KG1 (cell line): ENCODE measurements at regions not wholly inside any gene's neighbourhood (a gene's known extent, or its start where the extent isn't known, plus 50 kb on each side); places are given as distances from the start of the nearest gene placed in this dataset.

Source experiments
- DNase-seq: peaks from one replicate; lab custom pipeline; 2025; lab: John Stamatoyannopoulos, UW

- no peak for DNase-seq
Observed at GRCh38 chr7:17485368-17485767, 186.9 kb downstream of the AHR start.

- DNase-seq, result no peak
Observed at GRCh38 chr7:17485904-17486303, 187.5 kb downstream of the AHR start.

- no peak for DNase-seq
Observed at GRCh38 chr7:17486835-17487234, 188.4 kb downstream of the AHR start.

GRCh38 chr7:17487343-17487742, 188.9 kb downstream of the AHR start:
- no peak for DNase-seq

DNA sequence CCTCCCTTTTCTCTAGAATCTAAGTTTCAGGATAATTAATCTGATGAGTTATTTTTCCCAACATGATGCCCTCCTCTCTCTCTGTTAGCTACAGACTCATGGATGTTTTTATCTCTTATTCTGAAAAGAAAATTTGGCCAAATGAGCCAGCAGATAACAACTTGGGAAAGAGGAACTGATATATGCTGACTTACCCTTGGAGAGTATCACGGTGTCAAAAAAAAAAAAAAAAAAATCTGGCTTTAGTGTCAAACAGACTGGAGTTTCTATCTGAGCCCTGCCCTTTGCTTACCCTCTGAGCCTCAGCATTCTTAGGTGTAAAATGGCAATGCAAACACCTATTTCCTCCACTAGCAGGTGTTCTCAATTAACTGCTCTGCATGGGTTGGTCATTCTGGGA, 190.4 kb downstream of the AHR start:
- no peak for DNase-seq

- DNase-seq, result no peak
Observed at GRCh38 chr7:17489961-17490360, 191.5 kb downstream of the AHR start.

GRCh38 chr7:17490825-17491224, 192.4 kb downstream of the AHR start:
- no peak for DNase-seq

DNA sequence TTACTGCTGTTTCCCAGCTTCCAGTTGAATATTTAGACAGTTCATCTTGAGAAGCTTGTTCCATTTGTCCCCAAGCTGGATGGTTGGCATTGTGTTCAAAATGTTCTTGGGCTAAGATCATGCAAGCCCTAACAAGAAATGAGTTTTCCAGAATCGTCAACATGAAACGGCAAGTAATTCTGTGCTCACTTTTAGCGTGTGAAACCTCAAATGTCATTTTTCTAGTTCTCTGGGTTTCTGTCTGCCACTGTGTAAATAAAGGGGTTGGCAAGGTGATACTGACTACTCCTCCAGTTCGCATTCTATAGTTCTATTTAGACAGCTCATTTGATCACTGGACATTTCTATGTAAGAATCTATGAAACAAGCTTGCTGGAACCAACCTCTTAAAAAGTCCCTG, 194.0 kb downstream of the AHR start:
- DNase-seq, result no peak

- DNase-seq, result no peak
Observed at GRCh38 chr7:17493446-17493845, 195.0 kb downstream of the AHR start.

- DNase-seq, result no peak
Observed at GRCh38 chr7:17495655-17496394, 197.4 kb downstream of the AHR start.

GRCh38 chr7:17497136-17497535, 198.7 kb downstream of the AHR start:
- DNase-seq, result no peak

GRCh38 chr7:17497549-17498167, 199.2 kb downstream of the AHR start:
- DNase-seq, result no peak

GRCh38 chr7:17498230-17498629, 199.8 kb downstream of the AHR start:
- DNase-seq, result no peak

DNA sequence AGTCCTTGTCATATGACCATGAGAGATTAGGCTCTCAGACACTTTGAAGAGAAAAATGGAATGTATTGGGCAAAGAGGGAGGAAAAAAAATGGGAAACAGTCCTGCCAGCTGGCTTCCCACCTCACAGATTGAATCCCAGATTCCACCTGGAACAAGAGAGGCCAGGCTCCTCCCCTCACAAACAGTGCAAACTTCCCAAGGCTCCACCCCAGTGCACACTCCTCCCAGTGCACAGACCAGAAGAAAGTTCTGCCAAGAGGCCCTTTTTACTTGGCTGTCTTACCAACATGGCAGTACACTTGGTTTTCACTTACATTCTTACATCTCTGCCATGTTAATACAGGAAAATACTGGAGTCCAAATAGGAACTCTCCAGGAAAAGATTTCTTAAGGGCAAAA, 202.3 kb downstream of the AHR start:
- no peak for DNase-seq

DNA sequence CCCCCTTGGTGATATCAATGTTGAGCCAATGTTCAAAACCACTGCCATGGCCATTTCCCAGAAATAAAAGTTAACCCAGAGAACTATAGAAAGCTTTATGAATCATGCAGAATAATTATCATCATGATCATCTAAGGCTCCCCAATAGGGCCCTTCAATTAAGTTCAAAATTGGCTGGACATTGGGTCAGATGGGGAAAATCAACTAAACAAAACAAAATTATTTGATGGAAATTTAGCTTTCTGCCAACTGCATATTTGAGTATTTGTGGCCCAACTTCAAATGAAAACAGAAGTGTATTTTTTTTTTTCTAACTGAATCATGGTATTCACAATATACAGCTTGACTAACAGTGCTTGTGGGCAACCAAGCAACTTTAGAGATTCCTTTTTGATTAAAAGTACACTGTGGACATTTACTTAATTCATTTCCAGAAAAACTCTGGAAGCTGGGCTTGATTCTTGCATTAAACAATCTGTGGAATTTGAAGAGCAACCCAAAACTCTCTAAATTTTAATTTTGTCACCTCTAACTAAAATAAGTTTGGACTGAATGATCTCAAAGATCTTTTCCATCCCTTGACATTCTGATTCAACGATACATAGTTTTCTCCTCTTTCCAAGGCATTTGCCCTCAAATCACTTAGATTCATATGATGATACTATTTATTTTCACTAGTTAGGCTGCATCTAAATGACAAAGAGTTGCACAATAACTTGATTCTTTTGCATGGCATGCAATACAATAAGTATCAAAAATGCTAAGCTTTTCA, 203.2 kb downstream of the AHR start:
- no peak for DNase-seq

DNA sequence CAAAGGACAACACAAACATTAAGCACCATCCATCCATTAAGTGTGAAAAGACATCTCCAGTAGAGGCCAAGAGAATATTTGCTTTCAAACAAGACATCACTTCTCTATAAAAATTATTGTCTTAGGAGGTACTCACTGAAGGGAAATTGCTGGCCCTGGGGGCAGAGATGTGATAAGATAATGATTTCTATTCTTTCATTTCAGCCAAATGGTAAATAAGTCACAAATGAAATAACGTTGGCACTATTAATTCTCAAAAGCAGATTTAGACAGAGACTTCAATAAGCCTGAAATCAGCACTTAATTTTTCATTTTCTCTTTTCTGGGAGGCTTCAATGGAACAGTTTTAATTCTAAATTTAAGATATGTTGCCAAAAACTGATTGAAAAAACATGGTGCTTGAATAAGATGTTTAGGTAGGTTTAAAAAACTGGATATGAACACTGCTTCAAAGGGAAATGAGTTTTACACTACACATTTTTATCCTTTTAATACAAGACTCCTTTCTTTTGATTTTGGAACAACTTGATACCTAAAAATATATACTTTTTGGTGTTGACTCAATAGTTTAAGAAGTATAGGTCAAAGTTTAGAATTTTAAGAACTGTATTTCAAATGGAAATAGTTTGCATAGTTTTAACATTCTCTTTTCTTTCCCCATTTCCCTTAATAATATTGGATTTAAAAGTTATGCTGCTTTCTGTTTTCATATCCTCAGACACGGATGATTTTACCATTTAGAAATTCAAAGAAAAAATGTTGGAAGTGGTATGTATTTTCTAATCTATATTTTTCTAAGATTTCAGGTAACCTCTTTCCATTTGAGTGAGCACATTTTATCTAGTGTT, 204.0 kb downstream of the AHR start:
- DNase-seq, result no peak

- DNase-seq, result no peak
Observed at GRCh38 chr7:17506095-17506494, 207.6 kb downstream of the AHR start.

DNA sequence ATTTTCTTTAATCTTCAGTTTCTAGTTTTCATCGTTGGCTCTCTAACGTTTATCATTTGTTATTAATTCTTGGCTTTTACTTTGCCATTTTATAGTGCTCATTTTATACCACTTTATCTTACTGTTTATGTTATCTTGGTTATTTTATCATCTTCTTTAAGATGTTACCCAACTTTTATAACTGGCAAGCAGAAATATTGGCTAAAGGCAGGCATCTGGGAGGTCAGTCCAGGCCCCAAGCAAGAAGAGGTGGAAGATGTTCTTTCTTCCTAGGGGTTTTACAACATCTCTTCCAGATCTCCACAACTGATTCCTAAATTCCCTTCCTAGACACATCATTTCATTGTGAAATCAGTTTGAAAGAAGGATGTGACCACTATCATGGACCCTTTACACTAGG, 208.1 kb downstream of the AHR start:
- no peak for DNase-seq

DNA sequence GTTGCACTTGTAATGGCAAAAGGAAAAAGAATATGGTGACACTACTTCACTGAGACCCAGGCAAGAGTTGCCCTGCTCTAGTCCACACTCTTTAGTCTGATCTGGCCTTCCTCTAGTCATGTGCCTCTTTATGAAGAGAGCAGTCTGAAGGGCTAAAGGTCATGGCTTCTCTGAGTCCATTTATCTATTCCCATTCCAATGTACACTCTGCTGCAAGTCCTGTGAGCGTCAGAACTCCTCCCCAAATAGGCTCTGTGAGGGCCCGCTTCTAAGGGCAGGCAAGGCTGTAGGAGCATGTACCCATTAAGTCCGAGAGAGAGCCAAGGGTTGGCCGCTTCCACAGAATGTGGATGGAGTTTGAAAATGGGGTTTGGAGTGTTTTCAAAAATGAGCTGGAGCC, 209.3 kb downstream of the AHR start:
- DNase-seq, result no peak

- DNase-seq, result no peak
Observed at GRCh38 chr7:17512181-17512675, 213.8 kb downstream of the AHR start.

DNA sequence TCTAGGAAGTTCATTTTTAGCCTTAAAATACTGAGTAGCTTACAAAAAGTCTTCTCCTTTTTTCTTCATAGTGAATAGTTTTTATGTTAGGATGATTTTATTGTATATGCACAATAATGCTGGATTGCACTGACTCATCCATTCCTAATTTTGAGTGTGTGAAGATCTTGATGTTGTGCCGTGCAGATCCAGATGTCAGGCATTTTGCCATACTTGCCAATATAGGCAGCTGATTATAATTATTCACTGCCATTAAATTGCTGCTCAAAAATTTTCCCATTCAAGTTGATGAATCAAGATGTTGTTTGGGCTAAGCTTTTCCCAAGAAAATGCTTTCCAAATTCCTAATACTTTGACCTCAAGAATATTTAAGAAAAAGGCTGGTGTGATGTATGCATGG, 218.3 kb downstream of the AHR start:
- DNase-seq, result no peak

- no peak for DNase-seq
Observed at GRCh38 chr7:17520941-17521340, 222.5 kb downstream of the AHR start.
